Choroid plexus epithelial cell (primary cell): ENCODE measurements at regions not wholly inside any gene's neighbourhood (a gene's known extent, or its start where the extent isn't known, plus 50 kb on each side); places are given as distances from the start of the nearest gene placed in this dataset.

Experiments used
- DNase-seq: peaks from one replicate; pipeline ENCODE4 v3.0.0-alpha.2; 2010; ENCODE audit warnings: low read depth
- H3K4me3 ChIP-seq: 2 replicates; pipeline ENCODE4 v1.5.1; 2011; ENCODE audit warnings: low read depth, mild to moderate bottlenecking, control low read depth, low read length, moderate library complexity
- CTCF ChIP-seq: conservative IDR thresholded peaks from 2 replicates; pipeline ENCODE4 v1.5.1; 2011; ENCODE audit warnings: low read depth, mild to moderate bottlenecking, control low read depth, inconsistent platforms, low read length, moderate library complexity

GRCh38 chr2:48819206-48819735, 63.7 kb upstream of the LHCGR start:
- no peak overlapping the region for H3K4me3 ChIP-seq
- no peak for TF ChIP-seq CTCF
- no peak for DNase-seq

GRCh38 chr2:48817355-48817754, 61.8 kb upstream of the LHCGR start:
- TF ChIP-seq CTCF = no peak
- no peak overlapping the region for H3K4me3 ChIP-seq
- no peak for DNase-seq

GRCh38 chr2:48812416-48812815, 56.9 kb upstream of the LHCGR start:
- TF ChIP-seq CTCF = no peak
- DNase-seq = no peak
- no peak overlapping the region for H3K4me3 ChIP-seq

GRCh38 chr2:48808311-48808710, 52.8 kb upstream of the LHCGR start:
- no peak overlapping the region for H3K4me3 ChIP-seq
- no peak for DNase-seq
- no peak for TF ChIP-seq CTCF
